OCI-LY1 (cell line): ENCODE measurements at regions not wholly inside any gene's neighbourhood (a gene's known extent, or its start where the extent isn't known, plus 50 kb on each side); places are given as distances from the start of the nearest gene placed in this dataset.

Source experiments
- H2AFZ ChIP-seq: fragments of 200-600 bp; sonication (generic), shearing (Covaris generic); 2 replicates; pipeline ENCODE4 v1.6.0; 2014; ENCODE audit warnings: antibody characterized with exemption, mild to moderate bottlenecking, low read length
- H3F3A ChIP-seq: fragments of 200-600 bp; sonication (generic), shearing (Covaris generic); 2 replicates; pipeline ENCODE4 v1.6.0; 2014; ENCODE audit warnings: mild to moderate bottlenecking, antibody characterized with exemption, low read length, moderate library complexity; ENCODE audit not compliant: insufficient read depth
- H3K27ac ChIP-seq: fragments of 200-600 bp; sonication (generic); 2 replicates; pipeline ENCODE4 v1.5.1; 2014; ENCODE audit warnings: low read length, mixed run types, mild to moderate bottlenecking, low read depth; ENCODE audit not compliant: poor library complexity, severe bottlenecking
- H3K27me3 ChIP-seq: fragments of 200-600 bp; sonication (generic); 2 replicates; pipeline ENCODE4 v1.6.0; 2014; ENCODE audit warnings: antibody characterized with exemption, mild to moderate bottlenecking, low read length, moderate library complexity; ENCODE audit not compliant: insufficient read depth
- H3K36me3 ChIP-seq: fragments of 200-600 bp; sonication (generic); 2 replicates; pipeline ENCODE4 v1.6.1; 2014; ENCODE audit warnings: mild to moderate bottlenecking, antibody characterized with exemption, low read length, moderate library complexity, mixed read lengths; ENCODE audit not compliant: insufficient read depth
- H3K4me1 ChIP-seq: fragments of 200-600 bp; sonication (generic); 2 replicates; pipeline ENCODE4 v1.5.1; 2014; ENCODE audit warnings: mild to moderate bottlenecking, low read length, moderate library complexity; ENCODE audit not compliant: insufficient read depth, severe bottlenecking
- H3K4me2 ChIP-seq: fragments of 200-600 bp; sonication (generic), shearing (Covaris generic); 2 replicates; pipeline ENCODE4 v1.6.1; 2014; ENCODE audit warnings: low read length
- H3K4me3 ChIP-seq: fragments of 200-600 bp; sonication (generic); 2 replicates; pipeline ENCODE4 v1.5.1; 2014; ENCODE audit warnings: low read length, low read depth, mild to moderate bottlenecking, mixed read lengths; ENCODE audit not compliant: poor library complexity, severe bottlenecking
- H3K79me2 ChIP-seq: fragments of 200-600 bp; shearing (Covaris generic); 2 replicates; pipeline ENCODE4 v1.6.1; 2016; ENCODE audit warnings: mixed run types, low read length, mixed read lengths; ENCODE audit not compliant: insufficient read depth
- H3K9ac ChIP-seq: fragments of 200-600 bp; sonication (generic), shearing (Covaris generic); 2 replicates; pipeline ENCODE4 v1.6.1; 2014; ENCODE audit warnings: mild to moderate bottlenecking, low read length, mixed read lengths
- H3K9me2 ChIP-seq: fragments of 200-600 bp; sonication (generic), shearing (Covaris generic); 2 replicates; pipeline ENCODE4 v1.6.1; 2014; ENCODE audit warnings: low read depth, mild to moderate bottlenecking, low read length, mixed read lengths
- H3K9me3 ChIP-seq: fragments of 200-600 bp; shearing (Covaris generic); 2 replicates; pipeline ENCODE4 v1.6.1; 2014; ENCODE audit warnings: low read length, mixed read lengths
- H4K20me1 ChIP-seq: fragments of 200-600 bp; sonication (generic), shearing (Covaris generic); 2 replicates; pipeline ENCODE4 v1.6.0; 2016; ENCODE audit warnings: mild to moderate bottlenecking, low read length; ENCODE audit not compliant: insufficient read depth
- EZH2 ChIP-seq: fragments of 200-600 bp; sonication (generic), shearing (Covaris generic); IDR thresholded peaks from 2 replicates; pipeline ENCODE4 v1.8.0; 2017; ENCODE audit warnings: borderline replicate concordance, mixed run types, mild to moderate bottlenecking, antibody characterized with exemption, low read length, moderate library complexity, mixed read lengths
- TF ChIP-seq, protein P1 (sequence below): fragments of 200-600 bp; sonication (generic), shearing (Covaris generic); IDR thresholded peaks from 2 replicates; pipeline ENCODE4 v1.5.1; 2017; ENCODE audit warnings: mild to moderate bottlenecking, antibody characterized with exemption, low read length, moderate library complexity, mixed read lengths

DNA sequence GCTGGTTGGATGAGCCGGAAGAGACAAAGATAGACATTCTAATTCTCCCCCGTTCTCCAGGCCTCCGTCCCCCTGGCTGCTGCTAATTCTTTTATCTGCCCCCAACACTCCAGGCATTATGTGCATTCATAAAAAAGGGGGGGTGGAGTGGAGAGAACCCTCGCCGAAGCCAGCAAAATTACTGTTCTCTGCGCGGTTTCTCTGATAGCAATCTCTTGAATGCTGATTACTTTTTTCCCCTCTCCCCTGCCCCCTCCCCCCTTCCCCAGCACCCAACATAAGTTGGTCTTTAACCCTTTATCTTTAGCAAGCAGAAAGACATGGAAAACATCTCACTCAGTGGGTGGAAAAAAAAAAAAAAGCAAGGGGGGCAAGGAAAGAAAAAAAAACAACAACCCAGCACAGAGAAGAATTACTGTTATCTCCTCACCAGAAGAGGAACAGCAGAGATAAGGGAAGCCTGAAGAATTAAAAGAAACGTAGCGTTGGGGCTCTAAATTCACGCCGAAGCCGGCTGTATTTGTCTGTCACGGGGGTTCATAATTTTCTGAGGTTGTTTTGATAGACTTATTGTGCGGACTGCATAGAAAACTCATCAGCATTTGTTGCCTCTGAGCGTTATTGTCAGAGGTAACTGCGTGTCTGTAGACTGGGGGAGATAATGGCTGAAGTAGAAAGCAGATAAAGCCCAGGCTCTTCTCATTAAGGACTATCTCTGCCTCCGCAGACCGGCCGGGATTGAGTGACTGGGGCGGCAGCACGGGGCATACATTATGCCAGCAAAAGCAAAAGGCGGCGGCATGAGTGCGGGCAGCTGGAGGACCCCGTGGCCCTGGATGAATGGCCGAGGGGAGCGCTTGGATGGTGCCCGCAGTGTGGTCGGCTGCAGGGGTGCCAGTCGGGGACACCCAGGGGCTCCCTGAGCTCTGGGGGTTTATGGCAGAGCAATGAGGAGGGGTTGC lies 126.9 kb downstream of the MRM1 start:
- TF ChIP-seq, protein P1, sequence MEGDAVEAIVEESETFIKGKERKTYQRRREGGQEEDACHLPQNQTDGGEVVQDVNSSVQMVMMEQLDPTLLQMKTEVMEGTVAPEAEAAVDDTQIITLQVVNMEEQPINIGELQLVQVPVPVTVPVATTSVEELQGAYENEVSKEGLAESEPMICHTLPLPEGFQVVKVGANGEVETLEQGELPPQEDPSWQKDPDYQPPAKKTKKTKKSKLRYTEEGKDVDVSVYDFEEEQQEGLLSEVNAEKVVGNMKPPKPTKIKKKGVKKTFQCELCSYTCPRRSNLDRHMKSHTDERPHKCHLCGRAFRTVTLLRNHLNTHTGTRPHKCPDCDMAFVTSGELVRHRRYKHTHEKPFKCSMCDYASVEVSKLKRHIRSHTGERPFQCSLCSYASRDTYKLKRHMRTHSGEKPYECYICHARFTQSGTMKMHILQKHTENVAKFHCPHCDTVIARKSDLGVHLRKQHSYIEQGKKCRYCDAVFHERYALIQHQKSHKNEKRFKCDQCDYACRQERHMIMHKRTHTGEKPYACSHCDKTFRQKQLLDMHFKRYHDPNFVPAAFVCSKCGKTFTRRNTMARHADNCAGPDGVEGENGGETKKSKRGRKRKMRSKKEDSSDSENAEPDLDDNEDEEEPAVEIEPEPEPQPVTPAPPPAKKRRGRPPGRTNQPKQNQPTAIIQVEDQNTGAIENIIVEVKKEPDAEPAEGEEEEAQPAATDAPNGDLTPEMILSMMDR = no peak
- no peak for TF ChIP-seq EZH2
- no peaks in the 10 kb centered on the region for H3K9me2 ChIP-seq
- no peak overlapping the region for H3K9ac ChIP-seq
- no peak overlapping the region for H3K27ac ChIP-seq
- no peaks in the 10 kb centered on the region for H4K20me1 ChIP-seq
- no peak overlapping the region for H3K4me2 ChIP-seq
- no peak overlapping the region for H2AFZ ChIP-seq
- no peak overlapping the region for H3K4me3 ChIP-seq
- no peaks in the 10 kb centered on the region for H3F3A ChIP-seq
- H3K9me3 ChIP-seq = no peaks in the 10 kb centered on the region
- no peaks in the 10 kb centered on the region for H3K79me2 ChIP-seq
- no peaks in the 10 kb centered on the region for H3K36me3 ChIP-seq
- 0 out of 2 replicates have a peak, but pooled peaks cover 4% of the 10 kb centered on the region for H3K27me3 ChIP-seq
- no peaks in the 10 kb centered on the region for H3K4me1 ChIP-seq

DNA sequence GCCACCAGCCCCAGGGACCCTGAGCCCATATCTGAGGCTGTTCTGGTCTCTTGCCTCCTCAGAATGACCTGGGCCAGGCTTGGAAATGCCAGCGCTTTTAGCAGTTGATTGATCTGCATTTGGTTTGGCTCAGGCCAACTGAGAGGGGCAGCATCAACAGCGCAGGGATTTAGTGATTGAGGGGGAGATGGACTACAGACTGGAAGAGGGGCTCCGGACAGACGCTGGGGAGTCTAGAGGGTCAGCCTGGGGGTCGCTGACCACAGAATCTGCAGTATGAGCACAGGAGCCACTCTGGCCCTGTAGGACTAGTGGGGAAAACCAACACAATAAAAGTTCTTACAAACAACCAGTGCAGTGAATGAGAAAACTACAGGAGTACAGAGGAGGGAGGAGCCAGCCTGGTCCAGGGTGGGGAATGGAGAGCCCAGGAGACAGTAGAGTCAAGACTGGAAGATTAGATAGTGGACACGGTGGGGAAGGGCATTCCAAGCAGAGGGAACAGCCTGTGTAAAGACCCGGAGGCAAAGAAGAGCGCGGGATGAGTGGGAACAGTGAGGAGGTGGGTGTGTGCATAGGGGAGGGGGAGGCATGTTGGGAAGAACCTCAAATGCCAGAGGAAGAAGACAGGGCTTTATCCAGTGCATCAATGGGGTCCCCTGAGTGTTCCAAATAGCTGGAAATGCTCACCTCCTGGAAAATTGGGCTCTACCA lies 128.9 kb downstream of the MRM1 start:
- H3K27me3 ChIP-seq = 0 out of 2 replicates have a peak, but pooled peaks cover 9% of the 10 kb centered on the region
- no peaks in the 10 kb centered on the region for H3K9me3 ChIP-seq
- no peak overlapping the region for H3K4me2 ChIP-seq
- H3K9me2 ChIP-seq = no peaks in the 10 kb centered on the region
- no peaks in the 10 kb centered on the region for H3F3A ChIP-seq
- no peak overlapping the region for H2AFZ ChIP-seq
- no peak overlapping the region for H3K9ac ChIP-seq
- TF ChIP-seq EZH2 = no peak
- TF ChIP-seq, protein P1 = no peak
- H3K4me1 ChIP-seq = no peaks in the 10 kb centered on the region
- H3K27ac ChIP-seq = no peak overlapping the region
- no peaks in the 10 kb centered on the region for H4K20me1 ChIP-seq
- H3K36me3 ChIP-seq = no peaks in the 10 kb centered on the region
- no peaks in the 10 kb centered on the region for H3K79me2 ChIP-seq
- H3K4me3 ChIP-seq = no peak overlapping the region

DNA sequence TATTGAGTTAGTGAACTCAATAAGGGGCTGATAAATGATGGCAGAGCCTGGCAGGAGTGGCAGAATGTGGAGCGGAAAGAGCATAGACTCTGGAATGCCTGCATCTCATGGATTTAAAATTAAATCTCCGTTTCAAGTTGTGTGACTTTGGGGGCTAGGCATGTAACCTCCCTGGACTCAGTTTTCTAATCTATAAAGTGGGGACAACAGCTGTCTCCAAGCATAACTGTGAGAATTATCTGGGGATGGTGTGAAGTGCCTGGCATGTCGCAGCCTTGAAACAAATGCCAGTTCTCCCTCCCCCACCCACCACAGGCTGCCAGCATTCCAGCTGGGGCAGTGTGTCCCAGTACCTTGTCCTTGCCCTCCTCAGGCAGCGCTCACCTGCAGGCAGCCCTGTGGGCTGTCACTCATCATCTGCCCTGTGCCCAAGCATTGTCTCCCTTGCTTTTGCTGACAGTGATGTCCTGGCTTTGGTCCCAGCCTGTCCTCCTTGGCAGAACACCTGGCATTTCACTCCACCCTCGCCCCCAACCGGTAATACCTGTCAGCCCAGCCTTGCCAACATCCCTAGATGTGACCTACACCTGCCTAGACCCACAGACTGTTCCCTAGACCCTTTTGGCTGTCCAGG lies 129.6 kb downstream of the MRM1 start:
- Histone ChIP-seq H3K9me3 (no peaks in the 10 kb centered on the region), H3K9me2 (no peaks in the 10 kb centered on the region), H3K79me2 (no peaks in the 10 kb centered on the region), H2AFZ (no peak overlapping the region), H3K4me2 (no peak overlapping the region), H3K4me3 (no peak overlapping the region), H3K9ac (no peak overlapping the region), H3K27ac (no peak overlapping the region), H4K20me1 (no peaks in the 10 kb centered on the region), H3K36me3 (no peaks in the 10 kb centered on the region), H3K4me1 (no peaks in the 10 kb centered on the region), H3F3A (no peaks in the 10 kb centered on the region), H3K27me3 (0 out of 2 replicates have a peak, but pooled peaks cover 9% of the 10 kb centered on the region)
- TF ChIP-seq, protein P1 = no peak
- no peak for TF ChIP-seq EZH2
